GM18507 (cell line): ENCODE measurements at regions not wholly inside any gene's neighbourhood (a gene's known extent, or its start where the extent isn't known, plus 50 kb on each side); places are given as distances from the start of the nearest gene placed in this dataset.
"Not testable (repeated sequence)": the region's sequence is repeated elsewhere in the genome, so short reads cannot be mapped to it uniquely, and the experiment has no call there.

Source experiments
- DNase-seq: peaks from one replicate; pipeline ENCODE4 v3.0.0; 2011; ENCODE audit warnings: low read depth; ENCODE audit not compliant: insufficient read length; ENCODE audit errors: extremely low spot score
- FAIRE-seq: peaks from 2 replicates; lab custom pipeline; 2011; peaks lifted over from hg19 to GRCh38; lab: Jason Lieb, UNC

DNA sequence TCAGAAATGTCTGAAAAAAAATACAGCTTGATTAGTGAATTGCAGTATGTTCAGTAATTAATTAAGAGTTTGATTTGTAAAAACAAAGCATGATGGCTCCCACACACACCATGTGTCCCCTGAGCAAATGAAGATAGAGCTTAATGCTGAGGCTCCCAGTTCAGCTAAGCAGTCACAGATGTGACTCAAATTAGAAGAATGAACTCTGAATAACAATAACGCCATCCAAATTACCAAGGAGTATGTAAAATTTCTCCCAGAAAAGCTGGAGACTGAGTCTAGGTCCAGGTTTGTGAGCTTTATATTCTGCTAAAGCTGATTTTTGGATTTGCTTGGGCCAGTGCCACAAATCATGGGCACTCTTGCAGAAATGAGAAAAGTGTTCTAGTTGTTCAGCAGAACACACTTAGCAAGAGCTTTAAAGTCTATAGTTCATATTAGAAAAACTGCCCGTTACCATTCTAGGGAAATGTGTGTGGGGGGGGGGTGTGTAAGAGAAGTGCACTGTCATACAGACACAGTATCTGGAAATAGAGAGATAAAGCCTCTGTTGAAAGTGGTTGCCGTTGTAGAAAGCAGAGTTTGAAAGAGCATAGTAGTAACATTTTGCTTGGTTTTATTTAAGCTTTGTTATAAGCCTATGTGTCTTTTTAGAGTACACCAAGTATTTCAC lies 253.1 kb downstream of the BCAT1 start:
- no peak for FAIRE-seq
- DNase-seq, result no peak

DNA sequence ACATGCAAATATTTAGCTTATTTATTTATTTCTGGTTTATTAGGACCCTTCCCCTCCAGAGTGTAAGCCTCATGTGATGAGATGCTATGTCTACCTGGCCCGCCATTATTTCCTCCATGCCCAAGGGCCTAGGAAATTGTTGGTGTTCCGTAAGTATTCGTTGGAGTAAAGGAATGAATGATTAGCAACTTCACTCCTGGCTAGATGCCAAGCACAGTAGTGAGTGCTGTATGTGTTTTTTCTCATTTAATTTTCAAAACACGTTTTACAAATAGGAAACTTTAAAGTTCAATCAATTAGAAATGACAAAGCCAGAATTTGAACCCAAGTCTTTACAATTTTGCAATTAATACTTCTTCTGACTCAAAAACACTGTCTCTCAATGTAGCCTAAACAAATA lies 253.8 kb downstream of the BCAT1 start:
- no peak for FAIRE-seq
- DNase-seq, result no peak

DNA sequence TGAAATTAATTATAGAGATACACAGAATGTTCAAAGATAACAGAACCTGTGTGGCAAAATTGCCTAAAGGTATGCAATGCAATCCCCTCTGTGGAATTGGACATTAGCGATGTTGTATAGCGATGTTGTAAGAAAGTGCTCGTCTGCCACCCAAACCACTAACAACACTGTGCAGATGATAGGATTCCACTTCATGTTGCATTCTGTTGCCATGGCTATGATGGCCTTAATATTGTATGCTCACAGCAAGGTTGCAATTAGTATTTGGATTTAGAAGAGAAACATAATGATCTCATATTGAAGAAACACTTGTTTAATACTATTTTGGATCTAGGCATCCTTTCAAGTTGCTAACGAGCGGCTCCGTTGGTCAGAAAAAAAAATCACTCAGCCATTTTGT lies 260.3 kb downstream of the BCAT1 start:
- no peak for DNase-seq
- no peak for FAIRE-seq

DNA sequence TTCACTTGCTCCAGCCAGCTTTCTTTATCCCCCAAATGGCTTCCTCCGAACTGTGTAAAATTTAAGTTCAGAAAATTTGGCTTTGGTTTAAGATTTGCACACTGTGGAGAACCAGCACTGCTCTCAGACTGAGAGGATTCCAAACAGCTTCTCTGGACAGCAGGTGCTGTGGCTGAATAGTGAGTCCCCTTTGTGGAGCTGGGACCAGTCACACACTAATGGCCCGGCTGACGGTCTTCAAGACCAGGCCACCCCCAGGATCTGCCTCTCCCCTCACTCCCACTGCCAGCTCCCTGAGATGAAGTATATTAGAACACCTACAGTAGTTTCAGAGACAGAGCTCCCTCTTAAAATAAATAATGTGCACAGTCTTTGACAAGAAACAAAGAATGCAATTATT lies 267.3 kb downstream of the BCAT1 start:
- DNase-seq, result no peak

DNA sequence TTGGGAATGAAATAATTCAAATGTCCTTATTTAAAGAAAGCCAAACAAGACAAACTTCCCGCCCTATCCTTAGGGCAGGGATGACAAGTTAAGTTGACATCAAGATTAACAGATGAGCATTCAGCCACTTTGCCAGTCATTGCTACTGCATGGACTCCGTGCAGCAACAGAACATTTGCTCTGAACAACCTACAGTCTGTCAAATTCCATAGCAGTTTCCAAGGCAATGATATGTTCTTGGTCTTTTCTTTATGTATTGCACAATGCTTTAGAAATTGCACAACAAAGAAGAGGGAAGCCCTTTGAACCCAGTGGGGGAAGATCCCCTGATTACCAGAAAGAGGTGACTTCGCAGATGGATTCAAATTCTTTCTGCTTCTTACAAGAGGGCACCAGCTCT lies 269.8 kb downstream of the BCAT1 start:
- DNase-seq (no peak), FAIRE-seq (no peak)

More for the DNA sequence above, 267.3 kb downstream of the BCAT1 start:
- no peak for FAIRE-seq

DNA sequence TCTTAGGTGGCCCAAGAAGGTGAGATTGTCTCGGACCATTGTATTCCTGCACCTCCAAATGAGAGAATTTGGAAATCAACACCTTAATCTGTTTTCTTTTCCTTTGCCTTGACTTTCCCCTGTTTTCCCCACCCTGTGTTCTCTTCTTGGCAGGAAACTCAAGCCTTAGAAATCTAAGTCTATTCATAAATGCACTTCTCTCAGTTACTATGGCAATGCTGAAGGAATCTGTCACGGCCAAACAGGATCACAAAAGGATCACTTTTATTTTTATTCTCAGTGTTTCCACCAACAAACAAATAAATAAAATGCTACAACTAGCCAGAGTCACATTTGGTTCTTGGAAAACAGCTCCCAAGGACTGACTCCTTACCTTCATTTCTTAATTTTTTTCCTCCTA lies 270.5 kb downstream of the BCAT1 start:
- DNase-seq (no peak), FAIRE-seq (no peak)

DNA sequence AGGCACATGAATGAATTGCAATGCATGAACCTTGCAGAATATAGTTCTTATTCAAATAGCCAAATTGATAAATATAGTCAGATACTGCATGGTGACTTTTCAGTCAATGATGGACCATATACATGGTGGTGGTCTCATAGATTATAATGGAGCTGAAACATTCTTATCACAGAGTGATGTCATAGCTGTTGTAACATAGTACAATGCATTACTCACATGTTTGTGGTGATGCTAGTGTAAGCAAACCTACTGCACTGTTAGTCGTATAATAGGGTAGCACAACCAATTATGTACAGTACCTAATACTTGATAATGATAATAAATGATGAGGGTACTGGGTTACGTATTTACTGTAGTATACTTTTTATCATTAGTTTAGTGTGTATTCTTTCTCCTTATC lies 280.3 kb downstream of the BCAT1 start:
- FAIRE-seq (no peak), DNase-seq (no peak)

DNA sequence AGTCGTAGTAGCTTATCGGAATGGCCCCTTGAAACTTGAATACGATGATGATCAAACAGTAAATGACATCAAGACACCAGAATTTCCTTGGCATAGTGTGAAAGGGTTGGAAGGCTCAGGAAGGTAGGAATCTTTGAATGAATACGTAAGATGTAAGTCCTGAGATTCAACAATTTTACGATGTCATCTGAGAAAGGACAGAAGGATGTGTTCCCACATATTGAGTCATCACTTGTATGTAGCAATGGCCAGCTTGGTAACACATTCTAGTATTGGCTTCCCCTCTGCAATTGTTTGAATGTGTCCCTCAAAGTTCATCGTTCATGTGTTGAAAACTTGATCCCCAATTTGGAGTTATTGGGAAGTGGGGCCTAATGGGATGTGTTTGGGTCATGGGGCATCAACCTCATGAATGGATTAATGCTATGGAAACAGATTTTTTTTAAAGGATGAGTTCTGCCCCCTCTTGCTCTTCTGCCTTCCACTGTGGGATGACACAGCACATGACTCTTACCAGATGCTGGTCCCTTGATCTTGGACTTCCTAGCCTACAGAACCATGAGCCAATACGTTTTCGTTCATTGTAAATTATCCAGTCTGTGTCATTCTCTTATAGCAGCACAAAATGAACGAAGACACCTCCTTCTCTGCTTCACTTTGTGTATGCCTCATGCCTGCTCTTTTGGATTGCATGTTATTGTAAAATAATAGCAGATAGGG lies 284.6 kb downstream of the BCAT1 start:
- FAIRE-seq, result no peak
- DNase-seq, result no peak

DNA sequence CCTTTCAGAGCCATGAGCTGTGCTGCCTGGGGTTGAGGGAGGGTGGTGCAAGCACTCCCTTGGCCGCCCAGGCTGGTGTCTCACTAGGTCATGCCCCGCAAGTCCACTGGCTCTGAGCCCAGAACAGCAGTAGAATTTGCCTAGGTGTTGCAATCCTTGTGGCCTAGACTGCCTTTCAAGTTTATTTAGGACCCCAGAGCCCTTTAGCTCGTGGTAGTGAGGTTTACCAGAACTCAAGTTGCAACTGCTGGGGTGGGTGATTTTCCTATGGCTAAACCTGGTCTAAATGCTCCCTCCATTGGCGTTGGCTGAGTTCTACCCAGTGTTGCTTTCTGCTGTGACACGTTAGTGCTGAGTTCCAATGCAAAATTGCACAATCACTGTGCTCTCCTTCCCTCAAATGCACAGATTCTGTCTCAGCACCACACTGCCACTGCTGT lies 287.2 kb downstream of the BCAT1 start:
- no peak for DNase-seq
- FAIRE-seq, result no peak

DNA sequence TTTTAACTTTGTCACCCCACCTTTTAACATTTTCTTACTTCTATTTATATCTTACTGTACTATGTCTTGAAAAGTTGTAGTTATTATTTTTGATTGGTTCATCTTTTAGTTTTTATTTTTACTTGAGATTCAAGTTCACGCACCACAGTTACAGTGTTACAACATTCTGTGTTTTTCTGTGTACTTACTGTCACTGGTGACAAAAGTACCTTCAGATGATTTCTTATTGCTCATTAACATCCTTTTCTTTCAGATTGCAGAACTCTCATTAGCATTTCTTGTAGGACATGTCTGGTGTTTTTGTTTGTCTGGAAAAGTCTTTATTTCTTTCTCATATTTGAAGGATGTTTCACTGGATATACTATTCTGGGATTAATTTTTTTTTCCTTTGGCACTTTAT lies 289.9 kb downstream of the BCAT1 start:
- no peak for DNase-seq
- FAIRE-seq, result no peak

DNA sequence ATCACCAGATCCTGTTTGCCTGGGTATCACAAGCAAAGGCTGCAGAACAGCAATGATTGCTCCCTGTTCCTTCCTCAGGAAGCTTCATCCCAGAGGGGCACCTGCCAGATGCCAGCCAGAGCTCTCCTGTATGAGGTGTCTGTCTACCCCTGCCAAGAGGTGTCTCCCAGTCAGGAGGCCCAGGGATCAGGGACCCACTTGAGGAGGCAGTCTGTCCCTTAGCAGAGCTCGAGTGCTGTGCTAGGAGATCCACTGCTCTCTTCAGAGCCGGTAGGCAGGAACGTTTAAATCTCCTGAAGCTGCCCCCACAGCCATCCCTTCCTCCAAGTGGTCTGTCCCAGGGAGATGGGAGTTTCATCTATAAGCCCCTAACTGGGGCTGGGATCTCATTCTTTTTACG lies 294.6 kb downstream of the BCAT1 start:
- not testable (repeated sequence) for FAIRE-seq, DNase-seq

DNA sequence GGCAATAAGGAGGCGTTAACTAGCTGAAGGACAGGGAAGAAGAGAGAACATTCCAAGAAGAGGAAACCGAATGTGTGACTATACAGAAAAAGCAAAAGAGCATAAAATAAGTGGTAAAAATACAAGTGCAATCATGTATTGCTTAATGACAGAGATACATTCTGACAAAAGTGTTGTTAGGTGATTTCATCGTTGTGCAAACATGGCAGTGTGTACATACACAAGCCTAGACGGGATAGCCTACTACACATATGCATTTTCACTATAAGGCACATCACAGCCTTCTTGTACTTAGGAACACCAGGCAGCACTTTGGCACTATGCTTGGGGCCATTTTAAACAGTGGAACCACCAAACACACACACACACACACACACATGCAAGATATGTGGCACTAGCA lies 299.3 kb downstream of the BCAT1 start:
- FAIRE-seq (no peak), DNase-seq (no peak)

DNA sequence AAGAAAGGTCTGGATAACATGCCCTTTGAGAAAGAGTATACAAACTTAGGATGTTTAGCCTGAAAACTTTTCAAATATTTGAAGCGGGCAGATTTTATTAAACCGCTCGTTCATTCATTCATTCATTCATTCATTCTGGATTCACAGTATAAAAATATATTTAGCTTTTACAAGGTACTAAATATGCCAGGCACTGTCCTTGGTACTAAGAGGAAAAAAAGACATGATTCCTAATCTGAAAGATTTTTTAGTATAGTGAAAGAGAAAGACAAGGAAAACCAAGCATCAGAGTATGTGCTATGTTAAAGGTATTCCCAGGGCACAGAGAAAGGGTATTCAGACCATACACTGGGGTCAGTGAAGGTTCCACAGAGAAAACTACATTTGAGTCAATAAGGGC lies 299.7 kb downstream of the BCAT1 start:
- FAIRE-seq, result no peak
- DNase-seq, result no peak

DNA sequence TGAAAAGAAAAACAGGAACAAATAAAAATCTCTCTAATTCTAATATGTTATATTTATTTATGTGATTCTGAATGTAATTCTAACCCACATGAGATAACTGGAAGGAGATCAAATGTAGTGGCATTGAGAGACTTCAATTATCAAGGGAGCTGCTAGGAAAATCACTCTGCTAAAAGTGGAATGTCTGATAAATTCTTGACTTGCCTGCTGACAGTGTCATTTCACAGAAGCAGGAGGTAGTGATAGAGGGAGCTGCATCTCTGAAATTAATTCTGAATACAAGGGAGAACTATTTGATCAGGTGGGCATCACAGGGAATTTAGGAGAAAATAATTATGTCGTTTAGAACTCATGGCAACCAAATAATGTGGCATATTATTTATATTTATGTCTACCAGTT lies 303.6 kb downstream of the BCAT1 start:
- DNase-seq (no peak), FAIRE-seq (no peak)

DNA sequence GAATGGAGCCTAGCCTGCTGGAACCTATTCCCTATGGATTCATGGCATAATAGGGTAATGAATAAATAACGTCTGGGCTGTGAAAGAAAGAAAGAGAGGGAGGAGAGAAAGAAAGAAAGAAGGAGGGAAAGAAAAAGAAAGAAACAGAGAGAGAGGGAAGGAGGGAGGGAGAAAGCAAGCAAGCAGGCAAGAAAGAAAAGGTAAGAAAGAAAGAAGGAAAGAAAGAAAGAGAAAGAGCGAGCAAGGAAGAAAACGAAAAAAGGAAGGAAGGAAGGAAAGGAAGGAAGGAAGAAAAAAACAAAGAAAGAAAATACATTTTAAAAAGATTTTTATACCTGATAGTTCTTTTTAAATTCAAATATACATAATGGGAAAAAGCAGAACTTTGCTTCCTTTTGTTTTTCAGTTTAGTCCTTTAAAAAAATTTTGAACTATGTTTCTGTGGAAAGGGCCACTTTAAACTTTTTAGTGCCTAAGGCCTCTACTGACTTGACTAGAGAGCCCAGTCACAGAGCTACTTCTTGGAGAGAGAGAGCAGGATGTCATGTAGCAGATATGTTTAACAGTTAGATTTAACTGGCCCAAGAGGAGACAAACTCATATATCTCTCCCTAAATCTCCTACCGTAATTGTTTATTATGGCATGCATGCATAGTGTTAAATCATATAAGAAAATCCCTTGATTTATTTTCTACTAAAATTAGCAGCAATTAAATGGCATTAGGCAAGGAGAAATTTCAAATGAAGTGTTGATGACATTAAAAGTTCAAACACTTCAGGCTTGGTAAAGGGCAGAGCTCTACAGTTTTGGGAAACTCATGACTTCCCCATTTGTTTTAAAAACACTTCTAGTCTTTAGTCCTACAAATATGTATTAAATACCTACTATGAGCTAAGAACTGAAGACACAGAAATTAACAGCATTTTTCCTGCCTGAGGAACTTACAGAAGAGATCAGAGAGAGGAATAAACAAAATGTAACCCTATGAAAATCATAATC lies 305.5 kb downstream of the BCAT1 start:
- no peak for FAIRE-seq
- DNase-seq, result no peak

DNA sequence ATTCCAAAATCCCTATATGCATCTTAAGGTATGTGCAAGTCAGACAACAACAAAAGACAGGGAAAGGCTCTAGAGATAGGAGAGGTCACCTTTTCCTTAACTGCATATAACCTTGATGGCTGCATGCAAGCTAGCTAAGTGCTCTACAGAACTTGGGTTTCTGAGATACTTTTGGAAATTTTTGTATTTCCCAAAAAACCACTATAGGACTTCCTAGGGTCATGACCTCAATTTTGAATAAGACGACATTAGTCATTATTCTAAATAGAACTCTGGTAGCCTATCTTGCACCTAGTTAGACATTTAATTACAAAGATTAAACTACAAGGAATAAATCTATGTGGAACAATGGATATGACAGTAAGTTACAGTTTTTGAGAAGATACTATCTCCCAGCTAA lies 309.3 kb downstream of the BCAT1 start:
- DNase-seq, result no peak
- no peak for FAIRE-seq

DNA sequence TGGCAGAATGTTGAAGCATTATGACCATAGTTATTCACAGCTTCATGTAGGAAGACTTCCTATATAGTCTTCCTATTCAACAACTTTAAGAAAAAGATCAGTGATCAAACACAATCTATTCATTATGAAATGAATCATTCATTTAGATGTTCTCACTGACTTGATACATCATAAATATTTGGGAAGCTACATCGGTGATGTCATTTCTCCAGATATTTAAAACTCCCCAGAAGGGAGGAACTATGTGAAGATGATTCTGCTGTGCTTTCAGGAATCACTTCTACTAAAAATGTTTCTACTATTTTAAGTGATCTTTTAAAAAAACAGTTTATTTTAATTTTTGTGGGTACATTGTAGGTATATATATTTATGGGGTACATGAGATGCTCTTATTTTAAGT lies 316.4 kb downstream of the BCAT1 start:
- no peak for FAIRE-seq
- DNase-seq, result no peak

DNA sequence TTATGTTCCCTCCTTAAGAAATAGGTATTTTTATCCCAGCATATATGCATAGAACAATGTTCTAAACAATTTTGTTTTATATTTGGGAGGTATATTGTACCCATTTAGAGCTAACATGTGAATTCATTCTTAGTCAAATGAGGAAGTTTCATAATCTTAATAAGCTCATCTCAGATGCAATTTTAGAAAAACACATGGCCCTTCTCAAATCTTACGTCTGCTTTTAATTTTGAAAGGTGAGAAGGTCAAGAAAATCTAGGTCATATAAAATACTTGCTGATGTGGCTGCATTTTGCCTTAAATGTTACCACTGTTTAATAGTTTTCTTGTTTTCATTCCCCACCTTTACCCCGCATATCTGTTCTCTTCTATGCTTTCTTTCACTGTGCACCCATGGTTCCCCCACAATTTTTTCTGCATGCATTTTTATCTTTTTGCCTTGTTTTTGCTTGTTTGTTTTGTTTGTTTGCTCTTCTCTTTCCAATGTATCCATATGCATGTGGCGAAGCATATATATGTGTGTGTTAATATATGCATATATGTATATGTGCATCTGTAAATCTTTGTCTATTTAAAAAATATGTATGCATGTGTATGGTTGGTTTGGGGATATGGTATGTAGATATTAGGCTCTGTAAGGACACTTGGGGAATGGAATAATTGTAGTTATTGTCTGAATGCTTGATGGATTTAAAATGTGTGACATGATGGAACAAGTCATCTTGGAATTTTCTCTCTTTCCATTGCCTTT lies 317.1 kb downstream of the BCAT1 start:
- no peak for DNase-seq
- FAIRE-seq, result no peak

DNA sequence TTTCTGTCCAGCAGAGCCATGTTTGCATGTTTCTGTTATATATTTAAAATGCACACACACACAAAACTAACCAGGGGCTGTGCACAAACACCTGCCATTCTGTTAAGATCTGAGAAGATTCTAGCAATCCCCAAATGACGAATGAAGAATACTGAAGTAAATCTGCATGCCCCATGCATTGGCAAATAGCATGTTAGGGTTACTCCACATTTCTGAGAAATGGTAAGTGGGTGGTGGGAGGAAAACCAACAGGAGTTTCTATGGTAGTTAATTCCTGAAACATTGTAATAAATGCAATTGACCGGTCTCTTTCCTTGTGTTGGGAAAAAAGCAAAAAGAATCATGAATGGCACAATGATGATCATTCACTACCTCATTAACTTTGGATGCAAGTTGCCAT lies 318.0 kb downstream of the BCAT1 start:
- no peak for FAIRE-seq
- DNase-seq, result no peak

DNA sequence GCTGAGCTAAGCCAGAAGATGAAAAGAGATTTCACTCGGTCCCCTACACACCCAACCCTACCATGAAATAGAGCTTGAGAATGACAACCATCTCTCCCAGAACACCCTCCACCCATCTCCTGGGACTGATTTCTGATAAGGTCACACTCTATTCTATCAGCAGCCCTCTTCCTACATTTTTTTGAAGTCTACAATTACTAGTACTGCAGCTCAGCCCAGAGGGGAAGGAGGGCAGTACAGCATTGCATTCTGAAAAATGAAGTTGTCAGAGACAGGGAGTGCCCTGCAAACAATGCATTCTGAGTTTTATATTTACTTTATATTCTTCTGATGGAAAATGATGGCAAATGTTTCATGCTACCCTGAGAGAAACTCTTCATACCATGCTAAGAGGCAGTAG lies 318.5 kb downstream of the BCAT1 start:
- FAIRE-seq (no peak), DNase-seq (no peak)
